ENCODE measurements at regions not wholly inside any gene's neighbourhood (a gene's known extent, or its start where the extent isn't known, plus 50 kb on each side); places are given as distances from the start of the nearest gene placed in this dataset.
A peak's percentile ranks its signal among the peaks of the same experiment; 100 is the strongest.

GRCh38 chr11:95364324-95365295, 133.6 kb upstream of the SESN3 start:
- no peaks in the 10 kb centered on the region for H3K27me3 Mint-ChIP-seq
- Histone ChIP-seq H3K4me1 (ENCODE audit: insufficient read depth, low read length) (no peaks in the 10 kb centered on the region), H3K4me3 (ENCODE audit: low read length) (no peak overlapping the region), H3K27me3 (ENCODE audit: control insufficient read depth in 1 of 2, insufficient read depth in 2 of 2, low read length in 2 of 2) (no peaks in the 10 kb centered on the region), H3K9me3 (ENCODE audit: control insufficient read depth in 1 of 2, insufficient read depth in 1 of 2, low read length in 2 of 2) (no peaks in the 10 kb centered on the region), H3K36me3 (ENCODE audit: insufficient read depth, low read length) (no peaks in the 10 kb centered on the region), H3K27ac (ENCODE audit: low read depth in 1 of 2, low read length in 2 of 2) (no peak overlapping the region)
- H3K4me1 Mint-ChIP-seq (ENCODE audit: low read depth), result peaks cover 7% of the 10 kb centered on the region
- DNase-seq (no peak), ATAC-seq (ENCODE audit: poor library complexity) (no peak)
- H3K4me3 Mint-ChIP-seq, result no peak overlapping the region
- CTCF ChIA-PET, result no interaction called here
- TF ChIP-seq CTCF (IDR thresholded peaks at IDR 0.05), result no peak
- no peaks in the 10 kb centered on the region for H3K36me3 Mint-ChIP-seq (ENCODE audit: low read depth)
- no peaks in the 10 kb centered on the region for H3K9me3 Mint-ChIP-seq
- POLR2A ChIA-PET, result no interaction called here
- intact Hi-C loops (cut with DNase I, micrococcal nuclease), result no loop called here
- no peak overlapping the region for H3K27ac Mint-ChIP-seq

- H3K4me1 ChIP-seq (ENCODE audit: insufficient read depth, low read length), result no peaks in the 10 kb centered on the region
- Mint-ChIP-seq H3K4me1 (ENCODE audit: low read depth) (peaks cover 7% of the 10 kb centered on the region), H3K4me3 (no peak overlapping the region), H3K36me3 (ENCODE audit: low read depth) (no peaks in the 10 kb centered on the region), H3K27ac (no peak overlapping the region), H3K27me3 (no peaks in the 10 kb centered on the region), H3K9me3 (no peaks in the 10 kb centered on the region)
- ATAC-seq (ENCODE audit: poor library complexity), result no peak
- H3K27ac ChIP-seq (ENCODE audit: low read depth in 1 of 2, low read length in 2 of 2), result no peak overlapping the region
- POLR2A ChIA-PET, result no interaction called here
- CTCF ChIA-PET, result no interaction called here
- intact Hi-C loops (cut with DNase I, micrococcal nuclease), result no loop called here
- no peaks in the 10 kb centered on the region for H3K36me3 ChIP-seq (ENCODE audit: insufficient read depth, low read length)
- no peak overlapping the region for H3K4me3 ChIP-seq (ENCODE audit: low read length)
- no peaks in the 10 kb centered on the region for H3K9me3 ChIP-seq (ENCODE audit: control insufficient read depth in 1 of 2, insufficient read depth in 1 of 2, low read length in 2 of 2)
- DNase-seq, result no peak
- no peak for TF ChIP-seq CTCF (IDR thresholded peaks at IDR 0.05)
- H3K27me3 ChIP-seq (ENCODE audit: control insufficient read depth in 1 of 2, insufficient read depth in 2 of 2, low read length in 2 of 2), result no peaks in the 10 kb centered on the region
Observed at GRCh38 chr11:95363708-95364107, 132.7 kb upstream of the SESN3 start.

- H3K27me3 ChIP-seq (ENCODE audit: control insufficient read depth in 1 of 2, insufficient read depth in 2 of 2, low read length in 2 of 2), result no peaks in the 10 kb centered on the region
- ChIA-PET CTCF (no interaction called here), POLR2A (no interaction called here)
- Mint-ChIP-seq H3K27me3 (no peaks in the 10 kb centered on the region), H3K9me3 (no peaks in the 10 kb centered on the region), H3K36me3 (ENCODE audit: low read depth) (no peaks in the 10 kb centered on the region), H3K4me3 (no peak overlapping the region), H3K27ac (no peak overlapping the region), H3K4me1 (ENCODE audit: low read depth) (peaks cover 7% of the 10 kb centered on the region)
- H3K27ac ChIP-seq (ENCODE audit: low read depth in 1 of 2, low read length in 2 of 2), result no peak overlapping the region
- intact Hi-C loops (cut with DNase I, micrococcal nuclease), result no loop called here
- no peak overlapping the region for H3K4me3 ChIP-seq (ENCODE audit: low read length)
- H3K4me1 ChIP-seq (ENCODE audit: insufficient read depth, low read length), result no peaks in the 10 kb centered on the region
- TF ChIP-seq CTCF (IDR thresholded peaks at IDR 0.05), result no peak
- no peaks in the 10 kb centered on the region for H3K36me3 ChIP-seq (ENCODE audit: insufficient read depth, low read length)
- ATAC-seq (ENCODE audit: poor library complexity), result no peak
- DNase-seq, result peak in 1 of 14 experiments; percentile 18
- no peaks in the 10 kb centered on the region for H3K9me3 ChIP-seq (ENCODE audit: control insufficient read depth in 1 of 2, insufficient read depth in 1 of 2, low read length in 2 of 2)
Observed at GRCh38 chr11:95363164-95363563, 132.2 kb upstream of the SESN3 start.
